ENCODE measurements at regions not wholly inside any gene's neighbourhood (a gene's known extent, or its start where the extent isn't known, plus 50 kb on each side); places are given as distances from the start of the nearest gene placed in this dataset.

GRCh38 chr4:62162606-62163005 lies 962.5 kb downstream of the ADGRL3 start:
- no peak for TF ChIP-seq CTCF (IDR thresholded peaks at IDR 0.05)
- no peak overlapping the region for H3K4me3 ChIP-seq
- DNase-seq (no peak), ATAC-seq (no peak)
- no peak overlapping the region for H3K27ac ChIP-seq
- no peaks in the 10 kb centered on the region for H3K27me3 ChIP-seq (ENCODE audit: low read depth)
- H3K36me3 ChIP-seq, result no peaks in the 10 kb centered on the region
- no peaks in the 10 kb centered on the region for H3K4me1 ChIP-seq
- intact Hi-C loops (cut with DNase I), result no loop called here
- no peaks in the 10 kb centered on the region for H3K9me3 ChIP-seq

GRCh38 chr4:62161446-62161845 lies 961.3 kb downstream of the ADGRL3 start:
- Histone ChIP-seq H3K27me3 (ENCODE audit: low read depth) (no peaks in the 10 kb centered on the region), H3K27ac (no peak overlapping the region), H3K4me3 (no peak overlapping the region), H3K4me1 (no peaks in the 10 kb centered on the region), H3K36me3 (no peaks in the 10 kb centered on the region), H3K9me3 (no peaks in the 10 kb centered on the region)
- DNase-seq, result no peak
- TF ChIP-seq CTCF (IDR thresholded peaks at IDR 0.05), result no peak
- intact Hi-C loops (cut with DNase I), result no loop called here
- no peak for ATAC-seq

- H3K4me1 ChIP-seq, result no peaks in the 10 kb centered on the region
- H3K4me3 ChIP-seq, result no peak overlapping the region
- DNase-seq (no peak), ATAC-seq (no peak)
- no peaks in the 10 kb centered on the region for H3K36me3 ChIP-seq
- intact Hi-C loops (cut with DNase I), result no loop called here
- no peaks in the 10 kb centered on the region for H3K9me3 ChIP-seq
- no peak overlapping the region for H3K27ac ChIP-seq
- TF ChIP-seq CTCF (IDR thresholded peaks at IDR 0.05), result no peak
- H3K27me3 ChIP-seq (ENCODE audit: low read depth), result no peaks in the 10 kb centered on the region
Observed at GRCh38 chr4:62159876-62160275, 959.8 kb downstream of the ADGRL3 start.

- Histone ChIP-seq H3K27ac (no peak overlapping the region), H3K4me1 (no peaks in the 10 kb centered on the region), H3K9me3 (no peaks in the 10 kb centered on the region), H3K4me3 (no peak overlapping the region), H3K27me3 (ENCODE audit: low read depth) (no peaks in the 10 kb centered on the region), H3K36me3 (no peaks in the 10 kb centered on the region)
- intact Hi-C loops (cut with DNase I), result no loop called here
- TF ChIP-seq CTCF (IDR thresholded peaks at IDR 0.05), result no peak
- no peak for ATAC-seq
- no peak for DNase-seq
Observed at GRCh38 chr4:62159306-62159705, 959.2 kb downstream of the ADGRL3 start.

- Histone ChIP-seq H3K4me1 (no peaks in the 10 kb centered on the region), H3K27ac (no peak overlapping the region), H3K36me3 (no peaks in the 10 kb centered on the region), H3K4me3 (no peak overlapping the region), H3K27me3 (ENCODE audit: low read depth) (no peaks in the 10 kb centered on the region), H3K9me3 (no peaks in the 10 kb centered on the region)
- DNase-seq (no peak), ATAC-seq (no peak)
- intact Hi-C loops (cut with DNase I), result no loop called here
- TF ChIP-seq CTCF (IDR thresholded peaks at IDR 0.05), result no peak
Observed at GRCh38 chr4:62156205-62156604, 956.1 kb downstream of the ADGRL3 start.

GRCh38 chr4:62145276-62145675 lies 945.1 kb downstream of the ADGRL3 start:
- H3K27ac ChIP-seq, result no peak overlapping the region
- H3K4me3 ChIP-seq, result no peak overlapping the region
- intact Hi-C loops (cut with DNase I), result no loop called here
- H3K9me3 ChIP-seq, result no peaks in the 10 kb centered on the region
- H3K27me3 ChIP-seq (ENCODE audit: low read depth), result no peaks in the 10 kb centered on the region
- DNase-seq, result no peak
- no peak for ATAC-seq
- H3K4me1 ChIP-seq, result no peaks in the 10 kb centered on the region
- no peak for TF ChIP-seq CTCF (IDR thresholded peaks at IDR 0.05)
- H3K36me3 ChIP-seq, result no peaks in the 10 kb centered on the region

Measured in lower lobe of right lung (tissue), 2 donors.